CD4-positive, alpha-beta T cell (primary cell): ENCODE measurements at regions not wholly inside any gene's neighbourhood (a gene's known extent, or its start where the extent isn't known, plus 50 kb on each side); places are given as distances from the start of the nearest gene placed in this dataset.

ENCODE experiments used
- ATAC-seq: fragments of 200-7000 bp; cut with Tn5 transposase; one replicate; pipeline ENCODE4 v1.10.0; 2022; ENCODE audit warnings: mild to moderate bottlenecking; ENCODE audit not compliant: poor library complexity
- CTCF ChIA-PET: fragments of 350-600 bp; sonication (Branson Sonifier 250); formaldehyde crosslinking; loops from one replicate; lab custom pipeline; 2021; ENCODE audit warnings: antibody characterized with exemption, inconsistent platforms; lab: Charles Lee
- POLR2A ChIA-PET: fragments of 350-600 bp; sonication (Branson Sonifier 250); formaldehyde crosslinking; loops from one replicate; lab custom pipeline; 2021; ENCODE audit warnings: antibody characterized with exemption, inconsistent platforms; lab: Charles Lee
- DNase-seq, 14 experiments: peaks; one replicate each; pipeline ENCODE4 v3.0.0-alpha.2; 2013 to 2020; ENCODE audit warnings: mixed read lengths in 2 of 14
- H3K27ac ChIP-seq, 2 donors: one replicate each; pipeline versions ENCODE4 v1.5.1 to v1.7.0; 2013; ENCODE audit warnings: low read length in 2 of 2, low read depth in 1 of 2, mild to moderate bottlenecking in 1 of 2
- H3K27me3 ChIP-seq, 2 experiments: 1 replicate in 1 of 2; 2 replicates in 1 of 2; pipeline versions ENCODE4 v1.6.1 to v1.7.0; 2013; ENCODE audit warnings: low read length in 2 of 2, control low read depth in 1 of 2, mild to moderate bottlenecking in 1 of 2, moderate library complexity in 1 of 2; ENCODE audit not compliant: insufficient read depth in 2 of 2, control insufficient read depth in 1 of 2
- H3K36me3 ChIP-seq: one replicate; pipeline ENCODE4 v1.6.1; 2013; ENCODE audit warnings: low read length, control low read depth; ENCODE audit not compliant: insufficient read depth
- H3K4me1 ChIP-seq: one replicate; pipeline ENCODE4 v1.6.1; 2013; ENCODE audit warnings: low read length, control low read depth; ENCODE audit not compliant: insufficient read depth
- H3K4me3 ChIP-seq: one replicate; pipeline ENCODE4 v1.5.1; 2013; ENCODE audit warnings: mild to moderate bottlenecking, low read length, moderate library complexity
- H3K9me3 ChIP-seq, 2 experiments: 1 replicate in 1 of 2; 2 replicates in 1 of 2; pipeline versions ENCODE4 v1.6.1 to v1.7.0; 2013; ENCODE audit warnings: low read length in 2 of 2, mild to moderate bottlenecking in 2 of 2, control low read depth in 1 of 2, moderate library complexity in 1 of 2; ENCODE audit not compliant: control insufficient read depth in 1 of 2, insufficient read depth in 1 of 2
- H3K27ac Mint-ChIP-seq: one replicate; pipeline ENCODE4 v1.8.0; 2020; ENCODE audit warnings: mixed read lengths
- H3K27me3 Mint-ChIP-seq: one replicate; pipeline ENCODE4 v1.8.0; 2021; ENCODE audit warnings: mixed read lengths
- H3K36me3 Mint-ChIP-seq: one replicate; pipeline ENCODE4 v1.8.0; 2021; ENCODE audit warnings: low read depth, mixed read lengths
- H3K4me1 Mint-ChIP-seq: one replicate; pipeline ENCODE4 v1.8.0; 2021; ENCODE audit warnings: low read depth, mixed read lengths
- H3K4me3 Mint-ChIP-seq: one replicate; pipeline ENCODE4 v1.8.0; 2020; ENCODE audit warnings: mild to moderate bottlenecking, mixed read lengths
- H3K9me3 Mint-ChIP-seq: one replicate; pipeline ENCODE4 v1.8.0; 2020; ENCODE audit warnings: mixed read lengths
- intact Hi-C, 2 experiments: fragments of 100-400 bp; cut with DNase I in 1 of 2; cut with micrococcal nuclease in 1 of 2; formaldehyde crosslinking; loops; one replicate each; pipeline versions ENCODE4 v1.15.1 to v1.9.0; 2023 to 2025; cut with DNase I, micrococcal nuclease
- TF ChIP-seq, protein P1 (sequence below): fragments of 200-600 bp; IDR thresholded peaks from one replicate; pipeline ENCODE4 v1.8.0; 2022; ENCODE audit warnings: antibody characterized with exemption, mild to moderate bottlenecking

DNA sequence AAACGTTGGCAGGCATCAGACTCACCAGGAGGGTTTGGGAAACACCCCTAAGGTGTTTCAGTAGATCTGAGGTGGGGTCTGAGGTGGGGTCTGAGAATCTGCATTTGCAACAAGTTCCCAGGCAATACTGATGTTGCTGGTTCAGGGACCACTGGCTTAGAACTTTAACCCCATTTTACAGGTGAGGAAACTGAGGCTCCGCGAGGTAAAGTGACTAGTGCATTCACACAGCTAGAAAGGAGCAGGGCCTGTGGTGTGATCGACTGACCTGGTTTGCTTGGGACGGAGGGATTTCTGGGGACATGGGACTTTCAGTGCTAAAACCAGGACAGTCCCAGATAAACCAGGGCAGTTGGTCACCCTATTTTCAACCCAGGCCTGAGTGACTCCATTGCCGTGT lies 81.4 kb upstream of the ZNF618 start:
- DNase-seq (no peak), ATAC-seq (no peak)
- H3K4me3 Mint-ChIP-seq = no peak overlapping the region
- no peaks in the 10 kb centered on the region for H3K4me1 ChIP-seq
- intact Hi-C loops = no loop called here
- no peaks in the 10 kb centered on the region for H3K36me3 Mint-ChIP-seq
- H3K27ac Mint-ChIP-seq = no peak overlapping the region
- H3K4me1 Mint-ChIP-seq = no peaks in the 10 kb centered on the region
- TF ChIP-seq, protein P1, sequence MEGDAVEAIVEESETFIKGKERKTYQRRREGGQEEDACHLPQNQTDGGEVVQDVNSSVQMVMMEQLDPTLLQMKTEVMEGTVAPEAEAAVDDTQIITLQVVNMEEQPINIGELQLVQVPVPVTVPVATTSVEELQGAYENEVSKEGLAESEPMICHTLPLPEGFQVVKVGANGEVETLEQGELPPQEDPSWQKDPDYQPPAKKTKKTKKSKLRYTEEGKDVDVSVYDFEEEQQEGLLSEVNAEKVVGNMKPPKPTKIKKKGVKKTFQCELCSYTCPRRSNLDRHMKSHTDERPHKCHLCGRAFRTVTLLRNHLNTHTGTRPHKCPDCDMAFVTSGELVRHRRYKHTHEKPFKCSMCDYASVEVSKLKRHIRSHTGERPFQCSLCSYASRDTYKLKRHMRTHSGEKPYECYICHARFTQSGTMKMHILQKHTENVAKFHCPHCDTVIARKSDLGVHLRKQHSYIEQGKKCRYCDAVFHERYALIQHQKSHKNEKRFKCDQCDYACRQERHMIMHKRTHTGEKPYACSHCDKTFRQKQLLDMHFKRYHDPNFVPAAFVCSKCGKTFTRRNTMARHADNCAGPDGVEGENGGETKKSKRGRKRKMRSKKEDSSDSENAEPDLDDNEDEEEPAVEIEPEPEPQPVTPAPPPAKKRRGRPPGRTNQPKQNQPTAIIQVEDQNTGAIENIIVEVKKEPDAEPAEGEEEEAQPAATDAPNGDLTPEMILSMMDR = no peak
- no peaks in the 10 kb centered on the region for H3K27me3 ChIP-seq
- ChIA-PET POLR2A (no interaction called here), CTCF (interaction anchor here (0.7 kb wide), 1 partner anchor 11 kb away, joined by 3 read pairs; no protein-coding TSS in a partner anchor)
- H3K9me3 ChIP-seq = peaks cover 0 to 4% of the 10 kb centered on the region in 2 experiments
- H3K36me3 ChIP-seq = no peaks in the 10 kb centered on the region
- no peak overlapping the region for H3K4me3 ChIP-seq
- H3K27ac ChIP-seq = no peak overlapping the region
- H3K27me3 Mint-ChIP-seq = no peaks in the 10 kb centered on the region
- no peaks in the 10 kb centered on the region for H3K9me3 Mint-ChIP-seq

DNA sequence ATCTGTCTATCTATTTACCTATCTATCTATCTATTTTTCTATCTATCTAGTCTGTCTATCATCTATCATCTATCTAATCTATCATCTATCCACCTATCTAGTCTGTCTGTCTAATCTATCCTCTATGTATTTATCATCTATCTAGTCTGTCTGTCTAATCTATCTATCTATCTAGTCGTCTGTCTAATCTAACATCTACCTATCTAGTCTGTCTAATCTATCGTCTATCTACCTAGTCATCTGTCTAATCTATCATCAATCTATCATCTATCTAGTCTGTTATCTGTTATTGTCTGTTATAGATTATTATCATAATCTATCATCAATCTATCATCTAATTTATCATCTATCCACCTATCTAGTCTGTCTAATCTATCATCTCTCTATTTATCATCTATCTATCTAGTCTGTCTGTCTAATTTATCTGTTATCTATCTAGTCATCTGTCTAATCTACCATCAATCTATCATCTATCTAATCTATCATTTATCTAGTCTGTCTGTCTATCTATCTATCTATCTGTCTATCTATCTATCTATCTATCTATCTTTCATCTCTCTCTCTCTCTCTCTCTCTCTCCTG lies 80.2 kb upstream of the ZNF618 start:
- Mint-ChIP-seq H3K4me3 (no peak overlapping the region), H3K4me1 (no peaks in the 10 kb centered on the region), H3K27me3 (peaks cover 2% of the 10 kb centered on the region), H3K36me3 (no peaks in the 10 kb centered on the region), H3K9me3 (no peaks in the 10 kb centered on the region), H3K27ac (no peak overlapping the region)
- intact Hi-C loops = no loop called here
- Histone ChIP-seq H3K36me3 (no peaks in the 10 kb centered on the region), H3K27me3 (no peaks in the 10 kb centered on the region), H3K4me3 (no peak overlapping the region), H3K9me3 (peaks cover 0 to 4% of the 10 kb centered on the region in 2 experiments), H3K4me1 (no peaks in the 10 kb centered on the region), H3K27ac (no peak overlapping the region)
- DNase-seq (no peak), ATAC-seq (no peak)
- ChIA-PET CTCF (no interaction called here), POLR2A (no interaction called here)
- TF ChIP-seq, protein P1 = no peak

DNA sequence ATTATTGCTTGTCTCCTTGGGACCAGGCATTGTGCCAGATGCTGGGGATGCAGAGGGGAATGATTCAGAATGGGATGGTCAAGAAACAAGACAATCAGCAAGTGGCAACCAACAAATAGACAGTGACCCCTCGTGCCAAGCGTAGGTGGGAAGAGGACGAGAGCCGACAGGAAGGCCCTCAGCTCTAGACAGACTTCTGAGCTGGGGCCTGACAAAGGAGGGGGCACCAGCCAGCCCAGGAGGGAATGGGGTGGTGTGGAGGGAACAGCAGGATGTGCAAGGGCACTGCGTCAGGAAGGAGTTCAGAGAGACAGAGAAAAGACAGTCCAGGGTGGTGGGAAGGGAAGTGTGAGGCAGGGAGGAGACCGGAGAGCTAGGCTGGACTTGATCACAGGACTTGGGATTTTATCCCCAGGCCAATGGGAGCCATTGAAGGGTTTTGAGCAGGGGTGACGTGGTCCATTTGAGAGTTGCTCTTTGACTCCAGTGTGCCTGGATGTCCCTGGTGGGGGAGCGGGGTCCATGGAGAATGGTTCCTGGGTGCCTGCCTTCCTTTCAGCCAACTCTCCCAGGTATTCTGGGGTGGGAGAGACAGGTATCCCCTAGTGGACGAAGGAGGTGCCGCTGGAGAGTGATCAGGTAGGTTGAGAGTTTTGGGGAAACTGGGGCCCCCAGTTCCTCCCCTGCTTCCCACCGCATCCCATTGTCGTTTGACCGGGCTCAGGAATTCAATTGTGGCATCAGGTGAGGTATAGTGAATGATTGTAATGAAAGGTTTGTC lies 79.3 kb upstream of the ZNF618 start:
- TF ChIP-seq, protein P1 = no peak
- CTCF ChIA-PET = no interaction called here
- DNase-seq = no peak
- Histone ChIP-seq H3K27me3 (no peaks in the 10 kb centered on the region), H3K4me3 (no peak overlapping the region), H3K27ac (no peak overlapping the region), H3K36me3 (no peaks in the 10 kb centered on the region), H3K4me1 (no peaks in the 10 kb centered on the region), H3K9me3 (no peaks in the 10 kb centered on the region)
- H3K36me3 Mint-ChIP-seq = no peaks in the 10 kb centered on the region
- POLR2A ChIA-PET = no interaction called here
- H3K4me3 Mint-ChIP-seq = no peak overlapping the region
- no peak overlapping the region for H3K27ac Mint-ChIP-seq
- H3K27me3 Mint-ChIP-seq = peaks cover 4% of the 10 kb centered on the region
- no peaks in the 10 kb centered on the region for H3K4me1 Mint-ChIP-seq
- intact Hi-C loops = no loop called here
- H3K9me3 Mint-ChIP-seq = no peaks in the 10 kb centered on the region
- ATAC-seq = no peak
